ENCODE measurements at regions not wholly inside any gene's neighbourhood (a gene's known extent, or its start where the extent isn't known, plus 50 kb on each side); places are given as distances from the start of the nearest gene placed in this dataset.

DNA sequence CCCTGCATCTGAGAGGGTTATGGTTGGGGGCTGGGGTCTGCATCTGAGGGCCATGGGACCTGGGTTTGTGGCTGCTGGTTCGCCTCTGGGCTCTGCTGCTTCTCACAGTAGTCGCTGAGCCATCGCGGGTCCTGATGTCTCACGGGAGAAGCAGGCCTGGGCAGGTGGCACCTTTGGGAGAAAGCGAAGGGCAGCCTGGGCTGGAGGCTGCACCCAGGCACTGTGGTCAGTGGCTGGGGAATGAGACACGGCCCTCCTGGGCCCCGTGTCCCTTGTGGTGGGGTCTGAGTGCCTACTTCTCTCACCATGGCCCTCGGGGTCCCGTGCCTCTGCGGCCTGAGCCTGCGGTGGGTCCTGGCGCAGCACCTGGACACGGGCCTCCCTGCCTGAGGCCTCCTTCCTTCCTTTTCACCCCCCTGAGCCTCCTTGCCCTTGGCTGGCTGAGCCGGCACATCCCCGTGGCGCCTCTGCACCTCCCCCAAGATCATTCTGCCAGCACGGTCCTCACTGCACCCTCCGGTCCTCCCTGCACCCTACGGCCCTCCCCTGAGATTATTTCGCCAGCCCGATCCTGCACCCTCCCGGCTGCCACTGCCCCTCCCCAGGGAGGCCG is 206.0 kb downstream of the ERMARD start:
- Histone ChIP-seq H3K9ac (ENCODE audit: low read length in 5 of 5) (no peak overlapping the region), H3K27me3 (ENCODE audit: control insufficient read depth in 5 of 5, insufficient read depth in 4 of 5, low read length in 5 of 5) (peaks cover 4 to 28% (median 13%) of the 10 kb centered on the region in 5 donors), H3K9me3 (ENCODE audit: control insufficient read depth in 5 of 5, low read length in 5 of 5) (no peaks in the 10 kb centered on the region)

GRCh38 chr6:169956580-169956979 is 205.2 kb downstream of the ERMARD start:
- Histone ChIP-seq H3K27ac (ENCODE audit: low read depth, low read length) (no peak overlapping the region), H3K4me1 (ENCODE audit: control insufficient read depth in 5 of 5, insufficient read depth in 5 of 5, low read length in 5 of 5) (peaks cover 1 to 24% (median 15%) of the 10 kb centered on the region in 5 donors), H3K4me3 (ENCODE audit: low read depth in 1 of 5, low read length in 5 of 5) (no peak overlapping the region), H3K9me3 (ENCODE audit: control insufficient read depth in 5 of 5, low read length in 5 of 5) (no peaks in the 10 kb centered on the region), H3K9ac (ENCODE audit: low read length in 5 of 5) (no peak overlapping the region), H3K36me3 (ENCODE audit: control insufficient read depth in 5 of 5, insufficient read depth in 5 of 5, low read length in 5 of 5) (no peaks in the 10 kb centered on the region), H3K27me3 (ENCODE audit: control insufficient read depth in 5 of 5, insufficient read depth in 4 of 5, low read length in 5 of 5) (peaks cover 4 to 27% (median 9%) of the 10 kb centered on the region in 5 donors)

More for the DNA sequence above, 206.0 kb downstream of the ERMARD start:
- no peak overlapping the region for H3K27ac ChIP-seq (ENCODE audit: low read depth, low read length)
- no peaks in the 10 kb centered on the region for H3K36me3 ChIP-seq (ENCODE audit: control insufficient read depth in 5 of 5, insufficient read depth in 5 of 5, low read length in 5 of 5)
- H3K4me1 ChIP-seq (ENCODE audit: control insufficient read depth in 5 of 5, insufficient read depth in 5 of 5, low read length in 5 of 5): peaks cover 3 to 29% (median 23%) of the 10 kb centered on the region in 5 donors
- no peak overlapping the region for H3K4me3 ChIP-seq (ENCODE audit: low read depth in 1 of 5, low read length in 5 of 5)

DNA sequence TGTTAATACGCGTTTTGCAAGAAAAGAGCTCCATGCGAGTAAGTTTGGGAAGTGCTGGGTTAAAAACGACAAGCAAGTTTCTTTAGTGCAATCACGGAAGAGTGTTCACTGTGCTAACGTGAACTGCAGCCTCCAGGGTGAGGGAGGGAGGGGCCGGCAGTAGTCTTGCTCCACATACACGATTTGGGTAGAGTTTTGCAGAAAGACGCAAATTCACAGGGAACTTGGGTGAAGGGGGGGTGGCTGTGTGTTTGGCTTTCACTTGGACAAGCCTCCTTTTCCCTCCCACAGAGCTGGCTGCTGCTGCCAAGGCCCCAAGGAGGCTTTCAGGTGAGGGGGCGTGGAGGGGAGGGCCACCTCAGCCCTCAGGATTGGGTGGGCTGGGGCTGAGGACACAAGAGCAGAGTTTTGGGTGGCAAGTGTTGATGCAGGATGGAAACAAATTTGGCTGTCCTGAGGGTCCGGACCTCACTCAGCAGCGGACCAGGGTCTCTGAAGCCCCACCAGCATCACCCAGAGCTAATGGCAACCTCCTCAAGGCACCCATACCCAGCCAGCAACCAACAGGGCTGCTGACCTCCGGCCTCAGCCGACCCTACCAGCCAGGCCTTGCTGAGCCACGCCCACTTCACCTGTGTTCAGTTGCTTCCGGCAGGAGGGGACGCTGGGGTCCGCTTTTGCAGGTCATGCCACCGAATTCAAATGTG is 204.5 kb downstream of the ERMARD start:
- Histone ChIP-seq H3K4me3 (ENCODE audit: low read depth in 1 of 5, low read length in 5 of 5) (no peak overlapping the region), H3K9me3 (ENCODE audit: control insufficient read depth in 5 of 5, low read length in 5 of 5) (no peaks in the 10 kb centered on the region), H3K36me3 (ENCODE audit: control insufficient read depth in 5 of 5, insufficient read depth in 5 of 5, low read length in 5 of 5) (no peaks in the 10 kb centered on the region), H3K9ac (ENCODE audit: low read length in 5 of 5) (no peak overlapping the region), H3K27ac (ENCODE audit: low read depth, low read length) (no peak overlapping the region), H3K4me1 (ENCODE audit: control insufficient read depth in 5 of 5, insufficient read depth in 5 of 5, low read length in 5 of 5) (peaks cover 0 to 17% (median 9%) of the 10 kb centered on the region in 5 donors), H3K27me3 (ENCODE audit: control insufficient read depth in 5 of 5, insufficient read depth in 4 of 5, low read length in 5 of 5) (peaks cover 2 to 23% (median 5%) of the 10 kb centered on the region in 5 donors)

DNA sequence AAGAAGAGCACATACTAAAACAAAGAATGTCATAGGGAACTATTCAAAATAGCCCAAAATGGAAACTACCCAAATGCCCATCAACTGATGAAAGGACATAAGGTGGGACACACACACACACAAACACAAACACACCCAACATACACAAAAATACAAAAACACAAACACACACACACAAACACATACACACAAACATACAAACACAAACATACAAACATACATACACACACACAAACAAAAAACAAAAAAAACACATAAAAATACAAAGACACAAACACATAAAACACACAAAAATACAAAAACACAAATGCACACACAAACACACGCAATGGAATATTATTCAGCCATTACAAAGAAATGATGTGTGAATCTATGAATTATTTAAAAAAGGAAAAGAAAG is 203.6 kb downstream of the ERMARD start:
- H3K27me3 ChIP-seq (ENCODE audit: control insufficient read depth in 5 of 5, insufficient read depth in 4 of 5, low read length in 5 of 5): peaks cover 0 to 22% (median 5%) of the 10 kb centered on the region in 5 donors
- H3K9me3 ChIP-seq (ENCODE audit: control insufficient read depth in 5 of 5, low read length in 5 of 5): no peaks in the 10 kb centered on the region
- no peak overlapping the region for H3K27ac ChIP-seq (ENCODE audit: low read depth, low read length)
- H3K36me3 ChIP-seq (ENCODE audit: control insufficient read depth in 5 of 5, insufficient read depth in 5 of 5, low read length in 5 of 5): no peaks in the 10 kb centered on the region
- H3K4me1 ChIP-seq (ENCODE audit: control insufficient read depth in 5 of 5, insufficient read depth in 5 of 5, low read length in 5 of 5): peaks cover 0 to 14% (median 9%) of the 10 kb centered on the region in 5 donors
- no peak overlapping the region for H3K4me3 ChIP-seq (ENCODE audit: low read depth in 1 of 5, low read length in 5 of 5)
- no peak overlapping the region for H3K9ac ChIP-seq (ENCODE audit: low read length in 5 of 5)

GRCh38 chr6:169953686-169954085 is 202.3 kb downstream of the ERMARD start:
- H3K27ac ChIP-seq (ENCODE audit: low read depth, low read length): no peak overlapping the region
- H3K27me3 ChIP-seq (ENCODE audit: control insufficient read depth in 5 of 5, insufficient read depth in 4 of 5, low read length in 5 of 5): peaks cover 0 to 12% (median 2%) of the 10 kb centered on the region in 5 donors
- H3K4me3 ChIP-seq (ENCODE audit: low read depth in 1 of 5, low read length in 5 of 5): no peak overlapping the region
- H3K9me3 ChIP-seq (ENCODE audit: control insufficient read depth in 5 of 5, low read length in 5 of 5): no peaks in the 10 kb centered on the region
- no peak overlapping the region for H3K9ac ChIP-seq (ENCODE audit: low read length in 5 of 5)
- peaks cover 0 to 1% (median 0%) of the 10 kb centered on the region in 5 donors for H3K4me1 ChIP-seq (ENCODE audit: control insufficient read depth in 5 of 5, insufficient read depth in 5 of 5, low read length in 5 of 5)
- H3K36me3 ChIP-seq (ENCODE audit: control insufficient read depth in 5 of 5, insufficient read depth in 5 of 5, low read length in 5 of 5): no peaks in the 10 kb centered on the region

DNA sequence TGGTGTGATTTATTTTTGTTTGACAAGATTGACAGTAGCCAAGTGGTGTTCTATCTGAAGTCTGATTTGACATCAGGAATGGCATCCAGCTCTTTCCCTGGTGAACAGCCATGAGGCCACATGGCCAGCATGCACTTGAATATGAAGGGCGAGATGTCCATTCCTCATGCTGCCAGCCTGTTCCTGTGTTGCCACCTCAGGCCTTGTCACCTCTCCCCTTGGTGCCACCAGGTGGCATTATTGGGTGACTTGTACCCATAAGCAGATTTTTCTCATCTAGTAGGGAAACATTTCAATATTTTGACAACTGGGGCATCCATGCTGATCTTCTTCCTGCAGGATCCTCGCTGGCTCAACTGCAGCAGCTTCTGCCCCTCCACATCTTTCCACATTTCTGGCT is 199.1 kb downstream of the ERMARD start:
- Histone ChIP-seq H3K9me3 (ENCODE audit: control insufficient read depth in 5 of 5, low read length in 5 of 5) (no peaks in the 10 kb centered on the region), H3K4me3 (ENCODE audit: low read depth in 1 of 5, low read length in 5 of 5) (no peak overlapping the region), H3K4me1 (ENCODE audit: control insufficient read depth in 5 of 5, insufficient read depth in 5 of 5, low read length in 5 of 5) (no peaks in the 10 kb centered on the region), H3K27me3 (ENCODE audit: control insufficient read depth in 5 of 5, insufficient read depth in 4 of 5, low read length in 5 of 5) (peaks cover 0 to 3% (median 0%) of the 10 kb centered on the region in 5 donors), H3K9ac (ENCODE audit: low read length in 5 of 5) (no peak overlapping the region), H3K27ac (ENCODE audit: low read depth, low read length) (no peak overlapping the region), H3K36me3 (ENCODE audit: control insufficient read depth in 5 of 5, insufficient read depth in 5 of 5, low read length in 5 of 5) (no peaks in the 10 kb centered on the region)

DNA sequence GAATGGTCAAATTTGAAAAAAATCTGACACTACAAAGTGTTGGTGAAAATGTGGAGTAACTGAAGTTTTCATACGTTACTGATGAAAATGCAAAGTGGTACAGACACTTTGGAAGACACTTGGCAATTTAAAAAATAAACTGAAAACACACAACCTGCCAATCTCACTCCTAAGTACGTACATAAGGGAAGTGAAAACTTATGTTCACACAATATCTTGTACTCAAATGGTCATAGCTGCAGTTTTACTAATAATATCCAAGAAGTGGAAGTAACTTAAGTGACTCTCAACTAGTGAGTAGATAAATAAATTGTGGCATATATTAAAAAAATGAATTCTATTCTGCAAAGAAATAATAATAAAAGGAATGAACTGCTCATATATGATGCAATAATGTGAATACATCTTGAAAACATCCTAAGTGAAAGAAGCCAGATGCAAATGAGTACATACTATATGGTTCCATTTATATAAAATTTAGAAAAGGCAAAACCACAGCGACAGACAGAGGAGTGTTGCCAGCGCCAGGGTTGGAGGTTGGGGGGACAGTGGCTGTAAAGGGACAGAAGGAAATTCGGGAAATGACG is 198.2 kb downstream of the ERMARD start:
- Histone ChIP-seq H3K27me3 (ENCODE audit: control insufficient read depth in 5 of 5, insufficient read depth in 4 of 5, low read length in 5 of 5) (peaks cover 0 to 3% (median 0%) of the 10 kb centered on the region in 5 donors), H3K27ac (ENCODE audit: low read depth, low read length) (no peak overlapping the region), H3K4me1 (ENCODE audit: control insufficient read depth in 5 of 5, insufficient read depth in 5 of 5, low read length in 5 of 5) (no peaks in the 10 kb centered on the region), H3K9ac (ENCODE audit: low read length in 5 of 5) (no peak overlapping the region), H3K36me3 (ENCODE audit: control insufficient read depth in 5 of 5, insufficient read depth in 5 of 5, low read length in 5 of 5) (no peaks in the 10 kb centered on the region), H3K4me3 (ENCODE audit: low read depth in 1 of 5, low read length in 5 of 5) (no peak overlapping the region), H3K9me3 (ENCODE audit: control insufficient read depth in 5 of 5, low read length in 5 of 5) (no peaks in the 10 kb centered on the region)

GRCh38 chr6:169946971-169947370 is 195.5 kb downstream of the ERMARD start:
- Histone ChIP-seq H3K27ac (ENCODE audit: low read depth, low read length) (no peak overlapping the region), H3K4me1 (ENCODE audit: control insufficient read depth in 5 of 5, insufficient read depth in 5 of 5, low read length in 5 of 5) (no peaks in the 10 kb centered on the region), H3K36me3 (ENCODE audit: control insufficient read depth in 5 of 5, insufficient read depth in 5 of 5, low read length in 5 of 5) (no peaks in the 10 kb centered on the region), H3K9ac (ENCODE audit: low read length in 5 of 5) (no peak overlapping the region), H3K9me3 (ENCODE audit: control insufficient read depth in 5 of 5, low read length in 5 of 5) (peaks cover 0 to 11% (median 8%) of the 10 kb centered on the region in 5 donors), H3K4me3 (ENCODE audit: low read depth in 1 of 5, low read length in 5 of 5) (no peak overlapping the region), H3K27me3 (ENCODE audit: control insufficient read depth in 5 of 5, insufficient read depth in 4 of 5, low read length in 5 of 5) (no peaks in the 10 kb centered on the region)

DNA sequence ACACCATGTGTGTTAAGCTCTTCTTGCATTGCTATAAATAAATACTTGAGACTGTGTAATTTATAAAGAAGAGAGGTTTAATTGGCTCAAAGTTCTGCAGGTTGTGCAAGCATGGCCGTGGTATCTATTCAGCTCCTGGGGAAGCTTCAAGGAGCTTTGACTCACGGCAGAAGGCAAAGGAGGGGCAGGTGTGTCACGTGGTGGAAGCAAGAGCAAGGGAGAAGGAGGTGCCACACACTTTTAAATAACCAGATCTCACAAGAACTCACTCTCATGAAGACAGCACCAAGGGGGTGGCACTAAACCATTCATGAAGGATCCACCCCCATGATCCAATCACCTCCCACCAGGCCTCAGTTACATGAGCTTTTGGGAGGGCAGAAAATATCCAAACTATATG is 193.7 kb downstream of the ERMARD start:
- no peak overlapping the region for H3K27ac ChIP-seq (ENCODE audit: low read depth, low read length)
- no peak overlapping the region for H3K4me3 ChIP-seq (ENCODE audit: low read depth in 1 of 5, low read length in 5 of 5)
- H3K9ac ChIP-seq (ENCODE audit: low read length in 5 of 5): no peak overlapping the region
- peaks cover 0 to 11% (median 8%) of the 10 kb centered on the region in 5 donors for H3K9me3 ChIP-seq (ENCODE audit: control insufficient read depth in 5 of 5, low read length in 5 of 5)
- H3K27me3 ChIP-seq (ENCODE audit: control insufficient read depth in 5 of 5, insufficient read depth in 4 of 5, low read length in 5 of 5): peaks cover 0 to 8% (median 3%) of the 10 kb centered on the region in 5 donors
- H3K4me1 ChIP-seq (ENCODE audit: control insufficient read depth in 5 of 5, insufficient read depth in 5 of 5, low read length in 5 of 5): no peaks in the 10 kb centered on the region
- no peaks in the 10 kb centered on the region for H3K36me3 ChIP-seq (ENCODE audit: control insufficient read depth in 5 of 5, insufficient read depth in 5 of 5, low read length in 5 of 5)

DNA sequence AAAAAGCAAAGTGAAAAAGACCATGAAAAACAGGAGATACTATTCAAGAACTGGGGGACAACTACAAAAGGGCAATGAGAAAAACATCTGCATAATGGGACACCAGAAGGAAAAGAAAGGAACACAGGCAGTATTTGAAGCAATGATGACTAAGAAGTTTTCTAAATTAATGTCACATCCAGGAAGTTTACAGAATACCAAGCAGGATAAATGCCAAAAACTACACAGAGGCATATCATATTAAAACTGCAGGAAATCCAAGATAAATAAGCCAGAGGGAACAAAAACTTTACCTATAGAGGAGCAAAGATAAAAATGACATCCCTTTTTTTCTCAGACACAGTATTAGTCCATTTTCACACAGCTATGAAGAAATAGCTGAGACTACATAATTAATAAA is 193.0 kb downstream of the ERMARD start:
- H3K36me3 ChIP-seq (ENCODE audit: control insufficient read depth in 5 of 5, insufficient read depth in 5 of 5, low read length in 5 of 5): no peaks in the 10 kb centered on the region
- no peaks in the 10 kb centered on the region for H3K4me1 ChIP-seq (ENCODE audit: control insufficient read depth in 5 of 5, insufficient read depth in 5 of 5, low read length in 5 of 5)
- peaks cover 0 to 11% (median 8%) of the 10 kb centered on the region in 5 donors for H3K9me3 ChIP-seq (ENCODE audit: control insufficient read depth in 5 of 5, low read length in 5 of 5)
- H3K27me3 ChIP-seq (ENCODE audit: control insufficient read depth in 5 of 5, insufficient read depth in 4 of 5, low read length in 5 of 5): peaks cover 0 to 14% (median 7%) of the 10 kb centered on the region in 5 donors
- no peak overlapping the region for H3K27ac ChIP-seq (ENCODE audit: low read depth, low read length)
- H3K9ac ChIP-seq (ENCODE audit: low read length in 5 of 5): no peak overlapping the region
- H3K4me3 ChIP-seq (ENCODE audit: low read depth in 1 of 5, low read length in 5 of 5): no peak overlapping the region
